ENCODE measurements at regions not wholly inside any gene's neighbourhood (a gene's known extent, or its start where the extent isn't known, plus 50 kb on each side); places are given as distances from the start of the nearest gene placed in this dataset.
"Not testable (repeated sequence)": the region's sequence is repeated elsewhere in the genome, so short reads cannot be mapped to it uniquely, and the experiment has no call there.

DNA sequence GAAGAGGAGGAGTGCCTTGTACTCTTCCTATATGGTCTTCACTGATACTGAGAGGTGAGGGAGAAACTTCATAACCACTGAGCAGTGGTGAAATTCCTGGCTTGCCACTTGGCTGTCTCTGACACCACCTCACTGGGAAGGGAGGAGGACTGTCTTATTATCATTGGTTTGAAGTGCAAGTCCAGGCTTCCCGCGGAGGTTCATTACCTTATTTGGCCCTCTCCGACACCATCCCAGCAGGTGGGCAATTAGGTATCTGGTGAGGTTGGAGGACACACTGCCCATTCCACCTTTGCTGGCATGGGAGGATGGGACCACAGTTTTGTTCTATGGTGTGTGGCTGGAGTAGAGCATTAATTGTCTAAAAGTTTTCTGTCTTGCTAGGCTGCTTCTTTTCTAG lies 206.1 kb downstream of the LHFPL1 start:
- DNase-seq, result no peak
- no peak overlapping the region for H3K27ac ChIP-seq (ENCODE audit: low read length)
- TF ChIP-seq EZH2 (optimal IDR thresholded peaks at IDR 0.05; ENCODE audit: low read depth, low read length) (no peak), EZH2phosphoT487 (IDR thresholded peaks at IDR 0.05; ENCODE audit: low read length) (no peak)
- TF ChIP-seq, protein P1, sequence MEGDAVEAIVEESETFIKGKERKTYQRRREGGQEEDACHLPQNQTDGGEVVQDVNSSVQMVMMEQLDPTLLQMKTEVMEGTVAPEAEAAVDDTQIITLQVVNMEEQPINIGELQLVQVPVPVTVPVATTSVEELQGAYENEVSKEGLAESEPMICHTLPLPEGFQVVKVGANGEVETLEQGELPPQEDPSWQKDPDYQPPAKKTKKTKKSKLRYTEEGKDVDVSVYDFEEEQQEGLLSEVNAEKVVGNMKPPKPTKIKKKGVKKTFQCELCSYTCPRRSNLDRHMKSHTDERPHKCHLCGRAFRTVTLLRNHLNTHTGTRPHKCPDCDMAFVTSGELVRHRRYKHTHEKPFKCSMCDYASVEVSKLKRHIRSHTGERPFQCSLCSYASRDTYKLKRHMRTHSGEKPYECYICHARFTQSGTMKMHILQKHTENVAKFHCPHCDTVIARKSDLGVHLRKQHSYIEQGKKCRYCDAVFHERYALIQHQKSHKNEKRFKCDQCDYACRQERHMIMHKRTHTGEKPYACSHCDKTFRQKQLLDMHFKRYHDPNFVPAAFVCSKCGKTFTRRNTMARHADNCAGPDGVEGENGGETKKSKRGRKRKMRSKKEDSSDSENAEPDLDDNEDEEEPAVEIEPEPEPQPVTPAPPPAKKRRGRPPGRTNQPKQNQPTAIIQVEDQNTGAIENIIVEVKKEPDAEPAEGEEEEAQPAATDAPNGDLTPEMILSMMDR (IDR thresholded peaks at IDR 0.05; ENCODE audit: low read length), result no peak

DNA sequence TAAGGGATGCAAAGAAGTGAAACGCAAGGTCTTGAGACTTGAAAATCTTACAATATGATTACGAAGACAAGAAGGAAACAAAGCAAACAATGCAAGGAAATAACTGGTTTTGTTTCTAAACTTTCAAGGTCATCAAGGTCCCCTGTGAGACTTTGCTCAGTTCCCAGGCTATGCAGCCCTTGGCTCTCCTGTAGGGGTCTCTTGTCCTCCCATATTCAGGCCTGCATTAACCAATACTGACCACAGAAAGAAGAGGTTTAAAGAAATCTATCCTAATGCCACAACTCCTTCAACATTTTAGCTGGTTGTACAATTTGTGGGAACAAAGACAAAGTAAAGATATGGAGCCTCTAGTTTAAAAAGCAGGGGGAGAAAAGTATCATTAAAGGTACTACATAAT lies 209.2 kb downstream of the LHFPL1 start:
- Histone ChIP-seq H4K20me1 (ENCODE audit: insufficient read depth, low read length) (no peaks in the 10 kb centered on the region), H3K27ac (ENCODE audit: low read length) (no peak overlapping the region), H2AFZ (ENCODE audit: low read length) (no peak overlapping the region), H3K4me1 (ENCODE audit: low read length) (no peaks in the 10 kb centered on the region), H3K9ac (ENCODE audit: low read length) (no peak overlapping the region), H3K9me3 (replicated peaks; ENCODE audit: insufficient read depth, low read length) (no peaks in the 10 kb centered on the region), H3K9me2 (replicated peaks; ENCODE audit: insufficient read depth, low read length) (no peaks in the 10 kb centered on the region), H3K4me2 (ENCODE audit: low read depth, low read length) (no peak overlapping the region), H3K27me3 (replicated peaks; ENCODE audit: insufficient read depth, low read length) (no peaks in the 10 kb centered on the region), H3K79me2 (ENCODE audit: low read length) (no peaks in the 10 kb centered on the region), H3F3A (ENCODE audit: insufficient read depth, low read length) (no peaks in the 10 kb centered on the region), H3K36me3 (replicated peaks; ENCODE audit: insufficient read depth, low read length) (no peaks in the 10 kb centered on the region), H3K4me3 (ENCODE audit: low read length) (no peak overlapping the region)
- DNase-seq, result no peak
- TF ChIP-seq EZH2phosphoT487 (IDR thresholded peaks at IDR 0.05; ENCODE audit: low read length) (no peak), EZH2 (optimal IDR thresholded peaks at IDR 0.05; ENCODE audit: low read depth, low read length) (no peak)
- TF ChIP-seq, protein P1 (IDR thresholded peaks at IDR 0.05; ENCODE audit: low read length), result no peak

More for the DNA sequence above, 206.1 kb downstream of the LHFPL1 start:
- Histone ChIP-seq H3K4me2 (ENCODE audit: low read depth, low read length) (no peak overlapping the region), H4K20me1 (ENCODE audit: insufficient read depth, low read length) (no peaks in the 10 kb centered on the region), H3K36me3 (replicated peaks; ENCODE audit: insufficient read depth, low read length) (no peaks in the 10 kb centered on the region), H3K9me2 (replicated peaks; ENCODE audit: insufficient read depth, low read length) (no peaks in the 10 kb centered on the region), H3K9ac (ENCODE audit: low read length) (no peak overlapping the region), H3K9me3 (replicated peaks; ENCODE audit: insufficient read depth, low read length) (no peaks in the 10 kb centered on the region), H3F3A (ENCODE audit: insufficient read depth, low read length) (no peaks in the 10 kb centered on the region), H3K4me1 (ENCODE audit: low read length) (no peaks in the 10 kb centered on the region), H3K4me3 (ENCODE audit: low read length) (no peak overlapping the region), H3K27me3 (replicated peaks; ENCODE audit: insufficient read depth, low read length) (no peaks in the 10 kb centered on the region), H3K79me2 (ENCODE audit: low read length) (no peaks in the 10 kb centered on the region), H2AFZ (ENCODE audit: low read length) (no peak overlapping the region)

DNA sequence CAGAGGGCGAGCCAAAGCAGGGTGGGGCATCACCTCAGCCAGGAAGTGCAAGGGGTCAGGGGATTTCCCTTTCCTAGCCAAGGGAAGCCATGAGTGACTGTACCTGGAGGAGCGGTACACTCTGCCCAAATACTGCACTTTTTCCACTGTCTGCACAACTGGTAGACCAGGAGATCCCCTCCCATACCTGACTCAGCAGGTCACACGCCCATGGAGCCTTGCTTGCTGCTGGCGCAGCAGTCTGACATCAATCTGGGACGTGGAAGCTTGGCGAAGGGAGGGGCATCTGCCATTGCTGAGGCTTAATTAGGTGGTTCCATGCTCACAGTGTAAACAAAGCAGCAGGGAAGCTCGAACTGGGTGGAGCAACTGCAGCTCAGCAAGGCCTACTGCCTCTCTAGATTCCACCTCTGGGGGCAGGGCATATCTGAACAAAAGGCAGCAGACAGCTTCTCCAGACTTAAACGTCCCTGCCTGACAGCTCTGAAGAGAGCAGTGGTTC lies 217.7 kb downstream of the LHFPL1 start:
- not testable (repeated sequence) for H3K27ac ChIP-seq (ENCODE audit: low read length); H3K79me2 ChIP-seq (ENCODE audit: low read length); H3K36me3 ChIP-seq (replicated peaks; ENCODE audit: insufficient read depth, low read length); H3F3A ChIP-seq (ENCODE audit: insufficient read depth, low read length); H3K27me3 ChIP-seq (replicated peaks; ENCODE audit: insufficient read depth, low read length); H3K9ac ChIP-seq (ENCODE audit: low read length); H3K4me1 ChIP-seq (ENCODE audit: low read length); H2AFZ ChIP-seq (ENCODE audit: low read length); H3K9me2 ChIP-seq (replicated peaks; ENCODE audit: insufficient read depth, low read length); H3K9me3 ChIP-seq (replicated peaks; ENCODE audit: insufficient read depth, low read length); H4K20me1 ChIP-seq (ENCODE audit: insufficient read depth, low read length); DNase-seq; H3K4me3 ChIP-seq (ENCODE audit: low read length); H3K4me2 ChIP-seq (ENCODE audit: low read depth, low read length)

DNA sequence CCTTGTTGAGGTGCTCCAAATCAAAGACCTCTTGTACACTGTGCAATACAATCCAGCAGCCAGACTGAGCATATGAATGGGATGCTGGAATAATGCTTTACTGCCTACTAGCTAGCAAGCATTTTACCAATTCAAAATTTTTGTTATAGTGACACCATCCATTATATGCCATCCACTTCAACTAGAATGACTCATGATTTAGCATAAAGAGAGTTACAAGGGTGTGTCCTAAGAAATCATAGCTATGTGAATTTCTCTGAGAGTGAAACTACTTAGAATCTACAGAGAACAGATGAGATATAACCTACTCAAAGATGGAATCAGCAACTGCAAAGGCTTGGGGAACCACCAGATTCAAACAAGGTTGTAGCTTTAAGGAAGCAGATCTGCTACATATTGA lies 221.9 kb downstream of the LHFPL1 start:
- H3K4me1 ChIP-seq (ENCODE audit: low read length), result no peaks in the 10 kb centered on the region
- H3K27me3 ChIP-seq (replicated peaks; ENCODE audit: insufficient read depth, low read length), result no peaks in the 10 kb centered on the region
- H3K79me2 ChIP-seq (ENCODE audit: low read length), result no peaks in the 10 kb centered on the region
- no peak overlapping the region for H3K27ac ChIP-seq (ENCODE audit: low read length)
- TF ChIP-seq, protein P1 (IDR thresholded peaks at IDR 0.05; ENCODE audit: low read length), result no peak
- TF ChIP-seq EZH2phosphoT487 (IDR thresholded peaks at IDR 0.05; ENCODE audit: low read length), result no peak
- no peak for TF ChIP-seq EZH2 (optimal IDR thresholded peaks at IDR 0.05; ENCODE audit: low read depth, low read length)
- no peak overlapping the region for H2AFZ ChIP-seq (ENCODE audit: low read length)
- H3K9ac ChIP-seq (ENCODE audit: low read length), result no peak overlapping the region
- no peak overlapping the region for H3K4me3 ChIP-seq (ENCODE audit: low read length)
- no peaks in the 10 kb centered on the region for H3F3A ChIP-seq (ENCODE audit: insufficient read depth, low read length)
- H3K4me2 ChIP-seq (ENCODE audit: low read depth, low read length), result no peak overlapping the region
- no peaks in the 10 kb centered on the region for H4K20me1 ChIP-seq (ENCODE audit: insufficient read depth, low read length)
- H3K9me3 ChIP-seq (replicated peaks; ENCODE audit: insufficient read depth, low read length), result no peaks in the 10 kb centered on the region
- no peak for DNase-seq
- H3K9me2 ChIP-seq (replicated peaks; ENCODE audit: insufficient read depth, low read length), result no peaks in the 10 kb centered on the region
- H3K36me3 ChIP-seq (replicated peaks; ENCODE audit: insufficient read depth, low read length), result no peaks in the 10 kb centered on the region
